Endothelial cell of umbilical vein (primary cell): ENCODE measurements at regions not wholly inside any gene's neighbourhood (a gene's known extent, or its start where the extent isn't known, plus 50 kb on each side); places are given as distances from the start of the nearest gene placed in this dataset.

ENCODE experiments used
- EZH2 ChIP-seq: IDR thresholded peaks from 2 replicates; pipeline ENCODE4 v1.6.1; 2012; ENCODE audit warnings: borderline replicate concordance, low read depth, mild to moderate bottlenecking, moderate library complexity, low read length, inconsistent platforms; ENCODE audit not compliant: severe bottlenecking
- POLR2A ChIP-seq: IDR thresholded peaks from 2 replicates; pipeline ENCODE4 v1.6.1; 2012; ENCODE audit warnings: low read depth, mild to moderate bottlenecking, control low read depth, low read length
- TF ChIP-seq, protein P1 (sequence below): IDR thresholded peaks from 2 replicates; pipeline ENCODE4 v1.6.1; 2011; ENCODE audit not compliant: insufficient read depth, insufficient read length
- TF ChIP-seq, protein P2 (sequence below), 2 donors: IDR thresholded peaks; 1 replicate in 1 of 2; 2 replicates in 1 of 2; pipeline ENCODE4 v1.5.1; 2011; ENCODE audit warnings: low read length in 2 of 2, mild to moderate bottlenecking in 2 of 2, moderate library complexity in 2 of 2, control low read depth in 1 of 2, inconsistent platforms in 1 of 2, low read depth in 1 of 2; ENCODE audit not compliant: insufficient read depth in 1 of 2; ENCODE audit errors: extremely low read depth in 1 of 2

- TF ChIP-seq EZH2 (no peak), POLR2A (no peak)
- TF ChIP-seq, protein P1, sequence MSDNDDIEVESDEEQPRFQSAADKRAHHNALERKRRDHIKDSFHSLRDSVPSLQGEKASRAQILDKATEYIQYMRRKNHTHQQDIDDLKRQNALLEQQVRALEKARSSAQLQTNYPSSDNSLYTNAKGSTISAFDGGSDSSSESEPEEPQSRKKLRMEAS, result no peak
- TF ChIP-seq, protein P2, sequence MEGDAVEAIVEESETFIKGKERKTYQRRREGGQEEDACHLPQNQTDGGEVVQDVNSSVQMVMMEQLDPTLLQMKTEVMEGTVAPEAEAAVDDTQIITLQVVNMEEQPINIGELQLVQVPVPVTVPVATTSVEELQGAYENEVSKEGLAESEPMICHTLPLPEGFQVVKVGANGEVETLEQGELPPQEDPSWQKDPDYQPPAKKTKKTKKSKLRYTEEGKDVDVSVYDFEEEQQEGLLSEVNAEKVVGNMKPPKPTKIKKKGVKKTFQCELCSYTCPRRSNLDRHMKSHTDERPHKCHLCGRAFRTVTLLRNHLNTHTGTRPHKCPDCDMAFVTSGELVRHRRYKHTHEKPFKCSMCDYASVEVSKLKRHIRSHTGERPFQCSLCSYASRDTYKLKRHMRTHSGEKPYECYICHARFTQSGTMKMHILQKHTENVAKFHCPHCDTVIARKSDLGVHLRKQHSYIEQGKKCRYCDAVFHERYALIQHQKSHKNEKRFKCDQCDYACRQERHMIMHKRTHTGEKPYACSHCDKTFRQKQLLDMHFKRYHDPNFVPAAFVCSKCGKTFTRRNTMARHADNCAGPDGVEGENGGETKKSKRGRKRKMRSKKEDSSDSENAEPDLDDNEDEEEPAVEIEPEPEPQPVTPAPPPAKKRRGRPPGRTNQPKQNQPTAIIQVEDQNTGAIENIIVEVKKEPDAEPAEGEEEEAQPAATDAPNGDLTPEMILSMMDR (IDR thresholded peaks at IDR 0.05; ENCODE audit: extremely low read depth in 1 of 2, insufficient read depth in 1 of 2, low read depth in 1 of 2, low read length in 2 of 2), result no peak
Observed at GRCh38 chr4:124484940-124485339, 227.6 kb downstream of the ANKRD50 start.
